ENCODE measurements at regions not wholly inside any gene's neighbourhood (a gene's known extent, or its start where the extent isn't known, plus 50 kb on each side); places are given as distances from the start of the nearest gene placed in this dataset.

DNA sequence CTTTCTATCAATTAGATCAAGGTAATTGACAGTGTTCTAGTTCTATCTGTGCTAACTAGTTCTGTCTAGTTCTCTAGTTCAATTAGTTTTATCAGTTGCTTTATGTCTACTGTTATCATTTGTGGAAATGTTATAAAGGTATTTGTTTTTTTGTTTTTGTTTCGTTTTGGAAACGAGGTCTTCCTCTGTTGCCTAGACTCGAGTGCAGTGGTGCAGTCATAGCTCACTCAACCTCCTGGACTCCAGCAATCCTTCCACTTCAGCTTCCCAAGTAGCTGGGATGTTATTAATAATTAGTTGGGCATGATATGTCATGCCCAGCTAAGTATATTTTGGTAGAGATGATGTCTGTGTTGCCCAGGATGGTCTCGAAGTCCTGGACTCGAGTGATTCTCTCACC, 1682.8 kb upstream of the LRRTM1 start:
- no peaks in the 10 kb centered on the region for H3K27me3 ChIP-seq (ENCODE audit: insufficient read depth, insufficient read length)
- no peaks in the 10 kb centered on the region for H3K36me3 ChIP-seq (ENCODE audit: insufficient read depth, insufficient read length, low read length)
- no peak for TF ChIP-seq SUZ12 (IDR thresholded peaks at IDR 0.05; ENCODE audit: extremely low read depth, insufficient read depth, insufficient read length)
- H3K9me3 ChIP-seq (ENCODE audit: insufficient read depth, low read length), result peaks cover 11% of the 10 kb centered on the region; the same call in 1 of the 2 replicates
- no peak for DNase-seq (ENCODE audit: low read depth, low spot score)
- H3K4me1 ChIP-seq (ENCODE audit: insufficient read depth, insufficient read length), result no peaks in the 10 kb centered on the region
- H3K4me3 ChIP-seq (ENCODE audit: insufficient read length, low read depth), result no peak overlapping the region
- H3K9ac ChIP-seq (ENCODE audit: insufficient read length, low read depth), result no peak overlapping the region

DNA sequence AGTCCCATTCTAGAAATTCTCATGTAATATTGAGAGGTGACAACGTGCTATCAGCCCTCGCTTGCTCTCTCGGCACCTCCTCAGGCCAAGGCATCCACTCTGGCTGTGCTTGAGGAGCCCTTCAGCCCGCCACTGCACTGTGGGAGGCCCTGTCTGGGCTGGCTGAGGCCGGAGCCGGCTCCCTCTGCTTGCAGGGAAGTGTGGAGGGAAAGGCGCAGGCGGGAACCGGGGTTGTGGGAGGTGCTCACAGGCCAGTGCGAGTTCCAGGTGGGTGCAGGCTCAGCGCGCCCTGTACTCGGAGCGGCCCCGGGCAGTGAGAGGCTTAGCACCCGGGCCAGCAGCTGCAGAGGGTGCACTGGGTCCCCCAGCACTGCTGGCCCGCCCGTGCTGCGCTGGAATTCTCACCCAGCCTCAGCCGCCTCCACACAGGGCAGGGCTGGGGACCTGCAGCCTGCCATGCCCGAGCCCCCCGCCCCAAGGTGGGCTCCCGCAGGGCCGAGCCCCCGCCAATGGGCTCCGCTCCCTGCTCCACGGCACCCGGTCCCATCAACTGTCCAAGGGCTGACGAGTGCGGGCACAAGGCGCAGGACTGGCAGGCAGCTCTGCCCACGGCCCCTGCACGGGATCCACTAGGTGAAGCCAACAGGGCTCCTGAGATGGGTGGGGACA, 1680.6 kb upstream of the LRRTM1 start:
- DNase-seq (ENCODE audit: low read depth, low spot score), result no peak
- H3K4me1 ChIP-seq (ENCODE audit: insufficient read depth, insufficient read length), result no peaks in the 10 kb centered on the region
- no peak for TF ChIP-seq ZNF274 (IDR thresholded peaks at IDR 0.05; ENCODE audit: low read depth, low read length)
- TF ChIP-seq YY1 (IDR thresholded peaks at IDR 0.05; ENCODE audit: insufficient read depth, insufficient read length), result no peak
- no peak for TF ChIP-seq SUZ12 (IDR thresholded peaks at IDR 0.05; ENCODE audit: extremely low read depth, insufficient read depth, insufficient read length)
- H3K4me3 ChIP-seq (ENCODE audit: insufficient read length, low read depth), result no peak overlapping the region
- no peaks in the 10 kb centered on the region for H3K36me3 ChIP-seq (ENCODE audit: insufficient read depth, insufficient read length, low read length)
- H3K9ac ChIP-seq (ENCODE audit: insufficient read length, low read depth), result no peak overlapping the region
- no peaks in the 10 kb centered on the region for H3K27me3 ChIP-seq (ENCODE audit: insufficient read depth, insufficient read length)
- H3K9me3 ChIP-seq (ENCODE audit: insufficient read depth, low read length), result no peaks in the 10 kb centered on the region; the same call in 1 of the 2 replicates

DNA sequence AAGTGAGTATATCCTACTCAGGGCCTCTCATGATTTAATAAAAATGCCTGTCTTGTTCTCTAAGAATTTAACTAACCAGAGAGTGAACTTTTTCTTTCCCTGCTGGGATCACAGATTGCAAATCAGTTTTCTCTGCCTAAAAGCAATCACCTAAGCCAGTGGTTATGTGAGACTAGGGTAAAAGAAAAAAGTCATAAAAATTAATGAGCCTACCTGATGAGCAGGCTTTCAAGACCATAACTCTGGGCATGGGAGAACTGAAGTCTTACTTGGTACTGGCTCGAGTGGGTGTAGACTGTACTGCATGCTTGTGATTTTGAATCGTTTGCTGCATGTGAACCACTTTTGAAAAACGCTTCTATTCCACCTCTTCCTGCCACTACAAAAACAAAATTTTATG, 1677.0 kb upstream of the LRRTM1 start:
- no peaks in the 10 kb centered on the region for H3K27me3 ChIP-seq (ENCODE audit: insufficient read depth, insufficient read length)

DNA sequence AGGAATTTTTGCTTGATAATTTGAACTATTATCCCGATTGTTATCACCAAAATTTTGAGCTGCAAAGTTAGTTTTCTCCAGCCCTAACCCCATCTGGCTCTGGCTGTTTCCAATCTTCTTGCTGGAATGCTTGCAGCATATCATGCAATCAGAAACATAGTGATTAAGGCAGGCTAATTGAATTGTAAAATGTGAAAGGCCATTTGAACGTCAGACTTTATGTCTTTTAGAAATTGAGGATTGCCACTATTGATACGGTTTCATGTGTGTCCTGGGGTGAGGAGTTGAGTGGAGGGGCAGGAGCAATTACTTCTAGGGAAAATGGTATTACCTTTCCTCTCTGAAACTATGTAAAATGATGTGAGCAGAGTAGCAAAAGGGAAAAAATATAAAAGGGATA, 1674.5 kb upstream of the LRRTM1 start:
- TF ChIP-seq SUZ12 (IDR thresholded peaks at IDR 0.05; ENCODE audit: extremely low read depth, insufficient read depth, insufficient read length), result no peak
- no peak for TF ChIP-seq YY1 (IDR thresholded peaks at IDR 0.05; ENCODE audit: insufficient read depth, insufficient read length)
- no peak for TF ChIP-seq ZNF274 (IDR thresholded peaks at IDR 0.05; ENCODE audit: low read depth, low read length)
- Histone ChIP-seq H3K9me3 (ENCODE audit: insufficient read depth, low read length) (no peaks in the 10 kb centered on the region), H3K27me3 (ENCODE audit: insufficient read depth, insufficient read length) (no peaks in the 10 kb centered on the region), H3K4me3 (ENCODE audit: insufficient read length, low read depth) (no peak overlapping the region), H3K9ac (ENCODE audit: insufficient read length, low read depth) (no peak overlapping the region), H3K36me3 (ENCODE audit: insufficient read depth, insufficient read length, low read length) (no peaks in the 10 kb centered on the region), H3K4me1 (ENCODE audit: insufficient read depth, insufficient read length) (no peaks in the 10 kb centered on the region)
- no peak for DNase-seq (ENCODE audit: low read depth, low spot score)

More for the DNA sequence above, 1677.0 kb upstream of the LRRTM1 start:
- Histone ChIP-seq H3K9me3 (ENCODE audit: insufficient read depth, low read length) (no peaks in the 10 kb centered on the region; the same call in 1 of the 2 replicates), H3K4me1 (ENCODE audit: insufficient read depth, insufficient read length) (no peaks in the 10 kb centered on the region), H3K4me3 (ENCODE audit: insufficient read length, low read depth) (no peak overlapping the region), H3K9ac (ENCODE audit: insufficient read length, low read depth) (no peak overlapping the region), H3K36me3 (ENCODE audit: insufficient read depth, insufficient read length, low read length) (no peaks in the 10 kb centered on the region)
- no peak for DNase-seq (ENCODE audit: low read depth, low spot score)
- TF ChIP-seq ZNF274 (IDR thresholded peaks at IDR 0.05; ENCODE audit: low read depth, low read length), result no peak

DNA sequence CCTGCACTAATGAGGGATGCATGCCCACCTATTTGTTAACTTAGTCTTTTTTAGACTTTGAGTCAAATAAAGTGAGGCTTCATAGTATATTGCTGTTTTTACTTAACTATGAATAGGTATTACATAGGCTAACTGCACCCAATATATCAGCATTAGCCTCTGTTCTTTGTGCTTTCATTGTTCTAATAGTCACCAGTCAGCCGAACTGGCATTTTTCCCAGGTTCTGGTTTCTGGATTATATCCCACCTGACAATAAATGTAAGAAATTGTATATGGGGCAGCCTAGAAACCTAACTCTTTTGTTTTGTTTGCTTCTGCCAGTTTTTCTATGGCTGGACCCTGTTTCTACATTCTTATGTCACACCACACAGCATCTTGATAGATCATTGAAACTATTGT, 1672.4 kb upstream of the LRRTM1 start:
- DNase-seq (ENCODE audit: low read depth, low spot score), result no peak
- H3K27me3 ChIP-seq (ENCODE audit: insufficient read depth, insufficient read length), result no peaks in the 10 kb centered on the region
- no peak overlapping the region for H3K4me3 ChIP-seq (ENCODE audit: insufficient read length, low read depth)
- no peaks in the 10 kb centered on the region for H3K4me1 ChIP-seq (ENCODE audit: insufficient read depth, insufficient read length)
- no peaks in the 10 kb centered on the region for H3K9me3 ChIP-seq (ENCODE audit: insufficient read depth, low read length)
- TF ChIP-seq YY1 (IDR thresholded peaks at IDR 0.05; ENCODE audit: insufficient read depth, insufficient read length) (no peak), SUZ12 (IDR thresholded peaks at IDR 0.05; ENCODE audit: extremely low read depth, insufficient read depth, insufficient read length) (no peak), ZNF274 (IDR thresholded peaks at IDR 0.05; ENCODE audit: low read depth, low read length) (no peak)
- no peak overlapping the region for H3K9ac ChIP-seq (ENCODE audit: insufficient read length, low read depth)
- H3K36me3 ChIP-seq (ENCODE audit: insufficient read depth, insufficient read length, low read length), result no peaks in the 10 kb centered on the region

DNA sequence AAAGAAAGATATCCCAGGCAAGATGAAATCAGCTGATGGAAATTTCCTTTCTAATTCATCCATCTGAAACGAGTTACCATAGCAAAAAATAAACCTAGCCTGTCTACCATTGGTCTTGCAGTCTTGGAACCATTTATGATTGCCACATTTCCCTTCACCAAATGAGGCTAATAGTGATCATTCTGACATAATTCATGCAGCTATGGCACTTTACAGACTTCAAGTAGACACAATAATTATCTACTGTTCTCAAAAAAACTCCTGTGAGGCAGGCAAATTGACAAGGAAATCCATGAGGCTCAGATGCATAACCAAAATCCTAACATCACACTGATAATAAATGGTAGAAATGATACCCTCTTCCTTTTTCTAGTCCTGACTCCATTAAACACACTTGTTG, 1669.7 kb upstream of the LRRTM1 start:
- no peak overlapping the region for H3K4me3 ChIP-seq (ENCODE audit: insufficient read length, low read depth)
- H3K4me1 ChIP-seq (ENCODE audit: insufficient read depth, insufficient read length), result no peaks in the 10 kb centered on the region
- H3K9me3 ChIP-seq (ENCODE audit: insufficient read depth, low read length), result no peaks in the 10 kb centered on the region
- no peak for DNase-seq (ENCODE audit: low read depth, low spot score)
- H3K36me3 ChIP-seq (ENCODE audit: insufficient read depth, insufficient read length, low read length), result no peaks in the 10 kb centered on the region
- no peaks in the 10 kb centered on the region for H3K27me3 ChIP-seq (ENCODE audit: insufficient read depth, insufficient read length)
- TF ChIP-seq SUZ12 (IDR thresholded peaks at IDR 0.05; ENCODE audit: extremely low read depth, insufficient read depth, insufficient read length), result no peak
- TF ChIP-seq YY1 (IDR thresholded peaks at IDR 0.05; ENCODE audit: insufficient read depth, insufficient read length), result no peak
- no peak for TF ChIP-seq ZNF274 (IDR thresholded peaks at IDR 0.05; ENCODE audit: low read depth, low read length)
- no peak overlapping the region for H3K9ac ChIP-seq (ENCODE audit: insufficient read length, low read depth)

DNA sequence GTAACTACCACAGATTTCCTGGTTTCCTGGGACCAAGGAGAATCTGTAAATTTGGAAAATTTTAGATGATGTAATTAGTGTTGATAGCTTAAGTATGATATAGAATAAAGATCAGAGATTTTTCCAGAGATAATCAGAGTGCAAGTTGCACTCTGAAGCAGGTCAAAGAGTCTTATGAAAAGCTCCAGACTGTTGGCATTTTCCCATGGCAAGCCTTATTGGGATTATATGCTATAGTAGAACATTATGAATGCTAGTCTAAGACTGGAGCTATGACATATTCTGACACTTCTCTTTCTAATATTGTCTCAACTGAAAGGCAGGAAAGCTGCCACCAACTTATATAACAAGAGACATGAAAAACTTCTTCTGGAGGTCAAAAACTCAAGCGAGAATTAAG, 1638.3 kb upstream of the LRRTM1 start:
- Histone ChIP-seq H3K9me3 (ENCODE audit: insufficient read depth, low read length) (no peaks in the 10 kb centered on the region), H3K9ac (ENCODE audit: insufficient read length, low read depth) (no peak overlapping the region), H3K4me3 (ENCODE audit: insufficient read length, low read depth) (no peak overlapping the region), H3K27me3 (ENCODE audit: insufficient read depth, insufficient read length) (no peaks in the 10 kb centered on the region), H3K4me1 (ENCODE audit: insufficient read depth, insufficient read length) (no peaks in the 10 kb centered on the region), H3K36me3 (ENCODE audit: insufficient read depth, insufficient read length, low read length) (no peaks in the 10 kb centered on the region)
- no peak for TF ChIP-seq YY1 (IDR thresholded peaks at IDR 0.05; ENCODE audit: insufficient read depth, insufficient read length)
- no peak for TF ChIP-seq SUZ12 (IDR thresholded peaks at IDR 0.05; ENCODE audit: extremely low read depth, insufficient read depth, insufficient read length)
- no peak for TF ChIP-seq ZNF274 (IDR thresholded peaks at IDR 0.05; ENCODE audit: low read depth, low read length)
- DNase-seq (ENCODE audit: low read depth, low spot score), result no peak

Measured in NT2/D1 (cell line).